HG03060 (cell line): ENCODE measurements at regions not wholly inside any gene's neighbourhood (a gene's known extent, or its start where the extent isn't known, plus 50 kb on each side); places are given as distances from the start of the nearest gene placed in this dataset.

Experiments
- ATAC-seq: cut with Tn5 transposase; IDR thresholded peaks from one replicate; pipeline ENCODE4 v1.9.1; 2021; ENCODE audit warnings: low read depth, moderate number of reproducible peaks; ENCODE audit not compliant: unreplicated experiment

DNA sequence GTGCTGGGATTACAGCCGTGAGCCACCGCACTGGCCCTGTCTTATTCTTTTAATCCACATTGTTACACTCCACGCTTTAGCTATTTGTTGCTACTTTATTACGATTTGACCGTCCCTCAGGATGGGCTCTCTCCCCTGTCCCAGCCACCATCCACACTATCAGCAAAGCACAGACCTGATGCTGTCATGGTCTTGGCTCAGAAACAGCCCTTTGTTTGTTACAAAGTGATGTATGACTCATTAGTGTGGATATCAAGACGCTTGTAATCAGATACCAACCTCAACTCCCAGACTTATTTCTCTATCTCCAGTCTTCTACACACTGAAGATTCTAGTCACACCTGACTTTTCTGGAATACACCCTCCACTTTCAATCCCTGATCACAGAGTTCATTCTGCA is 84.6 kb upstream of the FREM2 start:
- no peak for ATAC-seq

DNA sequence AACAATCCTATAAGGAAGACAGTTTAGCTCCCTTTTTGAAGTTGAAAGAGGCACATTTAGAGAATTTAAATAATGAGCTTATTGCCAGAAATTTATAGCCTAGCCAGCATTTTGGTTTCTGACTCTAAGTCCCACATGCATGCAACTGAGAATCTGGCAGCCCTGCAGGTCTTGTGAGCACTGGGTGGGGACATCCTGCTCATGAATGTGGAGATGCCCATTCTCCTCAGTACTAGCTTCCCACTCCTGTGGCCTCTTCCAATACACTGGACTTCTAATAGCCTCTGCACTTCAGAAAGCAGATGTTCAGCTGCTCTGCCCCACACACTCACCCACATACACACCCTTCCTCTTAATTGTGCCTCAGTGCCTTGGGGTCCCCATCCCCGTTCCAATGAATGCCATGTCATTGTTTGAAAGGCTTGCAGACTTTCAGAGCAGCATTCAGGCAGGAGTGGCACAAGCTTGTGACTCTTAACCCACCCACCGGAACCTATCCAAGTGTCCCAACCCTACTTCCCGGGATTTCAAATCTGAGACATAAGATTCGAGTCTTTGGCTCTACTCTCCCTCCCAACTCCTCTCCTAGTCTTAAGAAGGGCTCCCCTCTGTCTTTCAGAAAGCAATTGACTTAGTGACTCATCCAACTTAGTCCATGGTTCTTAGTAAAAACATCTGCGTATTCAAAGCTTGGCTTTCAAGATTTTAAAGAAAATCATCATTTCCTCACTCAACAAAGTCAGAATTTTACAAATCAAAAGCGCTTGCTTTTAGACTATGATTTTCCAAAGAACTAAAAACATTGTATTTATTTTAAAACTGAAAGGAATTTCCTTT is 80.0 kb upstream of the FREM2 start:
- ATAC-seq = no peak

- ATAC-seq = no peak
Observed at GRCh38 chr13:38617936-38618335, 68.9 kb upstream of the FREM2 start.

- no peak for ATAC-seq
Observed at GRCh38 chr13:38618336-38618735, 68.5 kb upstream of the FREM2 start.

GRCh38 chr13:38618881-38619280 is 68.0 kb upstream of the FREM2 start:
- ATAC-seq = no peak

GRCh38 chr13:38620876-38621275 is 66.0 kb upstream of the FREM2 start:
- no peak for ATAC-seq

DNA sequence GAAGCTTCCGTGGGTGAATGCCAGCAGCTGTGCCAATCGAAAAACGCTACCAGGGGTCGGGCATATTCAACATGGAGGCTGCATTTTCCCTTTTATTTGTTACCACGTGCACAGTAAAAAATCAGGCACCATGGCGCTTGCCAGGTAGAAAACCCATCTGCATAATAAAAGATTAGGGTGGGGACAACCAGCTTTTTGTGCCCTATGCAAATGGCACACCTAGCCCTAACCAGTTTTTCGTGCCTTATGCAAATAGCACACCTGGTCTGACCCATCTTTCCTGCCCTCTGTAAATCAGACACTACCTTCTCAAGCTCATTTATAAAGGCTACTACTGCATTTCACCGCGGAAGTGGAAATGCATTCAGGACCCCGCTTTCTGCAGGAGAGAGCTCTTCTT is 62.1 kb upstream of the FREM2 start:
- ATAC-seq = no peak

DNA sequence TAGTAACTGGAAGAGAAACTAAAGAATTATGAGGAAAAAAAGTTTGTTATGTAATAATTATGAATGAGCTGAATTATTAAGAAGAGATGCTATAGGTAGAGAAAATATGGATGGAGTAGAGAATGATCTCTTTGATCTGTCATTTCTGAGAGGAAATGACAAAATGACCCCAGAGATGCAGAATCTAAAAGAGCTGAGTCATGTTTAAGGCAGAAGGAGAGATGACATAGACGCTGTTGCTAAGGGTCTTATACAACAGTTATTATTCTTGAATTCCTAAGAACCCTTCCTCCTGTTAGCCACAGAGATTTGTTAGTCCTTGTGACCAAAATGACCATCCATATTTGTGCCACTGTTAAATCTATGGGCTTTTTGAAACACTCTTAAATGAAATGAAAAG is 58.3 kb upstream of the FREM2 start:
- no peak for ATAC-seq

DNA sequence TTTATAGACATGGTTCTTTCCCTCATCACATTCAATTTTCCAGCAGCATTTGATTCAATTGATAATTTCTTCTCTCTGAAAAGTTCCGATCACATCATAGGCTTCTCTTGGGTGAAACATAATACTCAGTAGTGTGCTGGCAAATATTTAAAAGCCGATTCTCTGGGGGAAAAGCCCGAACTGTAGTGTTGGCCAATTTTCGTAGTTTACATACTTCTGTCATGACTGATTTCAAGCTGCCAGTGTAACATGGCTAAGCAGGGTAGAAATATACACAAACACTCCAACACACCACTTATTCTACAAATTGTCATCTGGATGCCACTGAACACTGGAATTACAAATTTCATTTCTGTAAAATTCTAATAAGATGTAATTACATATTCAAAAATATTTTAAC is 56.1 kb upstream of the FREM2 start:
- no peak for ATAC-seq

DNA sequence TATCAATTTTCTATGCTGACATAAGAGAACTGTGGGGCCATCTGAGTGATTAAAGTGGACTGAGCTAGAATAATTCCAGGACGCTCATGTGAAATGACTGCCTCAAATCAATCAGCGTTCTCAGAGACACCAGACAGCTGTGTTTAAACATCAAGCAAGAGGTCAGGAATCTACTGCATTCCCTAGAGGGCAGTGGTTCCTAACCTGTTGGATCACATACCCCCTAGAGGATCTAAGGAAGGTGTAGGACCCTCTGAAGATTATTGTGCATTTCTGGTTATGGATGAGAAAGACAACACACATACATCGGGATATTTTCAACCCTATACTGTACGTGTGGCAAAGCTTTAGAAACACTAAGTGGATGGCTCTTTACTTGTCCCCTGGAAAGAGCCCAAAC is 51.8 kb upstream of the FREM2 start:
- no peak for ATAC-seq

GRCh38 chr13:38636073-38636472 is 50.8 kb upstream of the FREM2 start:
- ATAC-seq = no peak

DNA sequence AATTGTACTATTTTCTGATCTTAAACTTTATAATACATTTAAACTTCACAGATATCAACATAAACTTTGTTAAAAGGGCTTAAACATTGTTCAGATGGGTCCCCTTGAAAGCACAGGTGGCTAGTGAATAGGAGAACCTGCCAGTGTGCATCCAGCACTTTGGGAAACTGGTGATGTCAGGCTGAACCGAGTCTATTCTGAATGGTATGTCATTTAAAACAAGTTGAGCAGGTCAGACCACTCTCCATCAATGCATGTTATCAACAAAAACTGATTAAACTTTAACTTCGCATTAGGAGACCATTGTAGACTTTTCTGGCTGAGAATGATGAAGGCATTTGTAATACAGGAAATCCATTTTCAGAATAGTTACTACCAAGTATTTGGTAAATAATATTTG is 50.1 kb upstream of the FREM2 start:
- no peak for ATAC-seq
